ENCODE measurements at regions not wholly inside any gene's neighbourhood (a gene's known extent, or its start where the extent isn't known, plus 50 kb on each side); places are given as distances from the start of the nearest gene placed in this dataset.

GRCh38 chr2:172198908-172199307 is 96.2 kb upstream of the DLX2 start:
- no peak for TF ChIP-seq CTCF (IDR thresholded peaks at IDR 0.05; ENCODE audit: low read depth, low read length)
- no peak overlapping the region for H3K4me3 ChIP-seq (replicated peaks in 1 of 2; ENCODE audit: low read depth in 2 of 2, low read length in 2 of 2)
- no peak for DNase-seq (ENCODE audit: low read depth in 2 of 2)

DNA sequence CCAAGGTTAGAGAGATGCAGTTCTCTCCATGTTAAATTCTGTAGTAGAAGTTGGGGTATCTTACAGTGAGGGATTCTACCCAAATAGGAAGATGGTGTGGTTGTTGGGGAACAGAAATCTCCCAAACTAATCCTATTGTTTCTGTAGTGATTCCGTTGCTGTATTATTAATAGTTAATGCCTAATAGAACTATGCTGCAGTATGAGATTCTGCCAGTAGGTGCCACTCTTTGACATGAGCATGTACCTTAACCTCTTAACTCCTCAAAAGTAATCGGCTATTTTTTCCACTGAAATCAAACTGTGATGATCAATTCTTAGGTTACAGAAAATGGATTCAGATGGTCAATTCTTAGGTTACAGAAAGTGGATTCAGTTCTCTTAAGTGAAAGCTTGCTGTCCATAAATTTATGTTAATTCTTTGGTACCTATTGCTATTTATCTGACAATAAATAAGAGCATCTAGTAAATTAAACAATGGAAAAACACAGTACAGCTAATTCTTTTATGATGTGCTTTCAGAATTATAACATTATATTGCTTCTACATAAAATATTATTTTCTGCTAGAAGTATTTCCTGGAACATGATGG is 97.9 kb upstream of the DLX2 start:
- peak; percentile 75 for TF ChIP-seq CTCF (IDR thresholded peaks at IDR 0.05; ENCODE audit: low read depth, low read length)
- DNase-seq (ENCODE audit: low read depth in 2 of 2): peak; percentile 57 to 80
- no peak overlapping the region for H3K4me3 ChIP-seq (replicated peaks in 1 of 2; ENCODE audit: low read depth in 2 of 2, low read length in 2 of 2)

DNA sequence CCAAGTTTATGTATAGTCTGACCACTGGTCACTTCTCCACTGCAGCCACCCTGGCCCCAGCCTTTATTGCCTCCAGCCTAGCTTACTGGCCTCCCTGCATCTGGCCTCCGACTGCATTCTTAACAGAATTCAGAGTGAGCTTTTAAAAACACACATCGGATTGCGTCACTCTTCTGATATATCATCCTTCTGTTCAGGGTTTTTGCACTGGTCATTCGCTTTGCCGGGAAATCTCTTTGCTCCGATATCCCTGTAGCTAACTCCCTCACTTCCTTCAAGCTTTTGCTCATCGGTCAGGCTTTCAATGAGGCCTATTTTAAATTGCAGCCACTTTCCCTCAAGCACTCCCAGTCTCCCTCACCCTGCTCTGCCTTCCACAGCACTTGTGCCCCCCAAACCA is 101.6 kb upstream of the DLX2 start:
- peak; percentile 5 to 41 for DNase-seq (ENCODE audit: low read depth in 2 of 2)
- H3K4me3 ChIP-seq (replicated peaks in 1 of 2; ENCODE audit: low read depth in 2 of 2, low read length in 2 of 2): no peak overlapping the region
- TF ChIP-seq CTCF (IDR thresholded peaks at IDR 0.05; ENCODE audit: low read depth, low read length): no peak

DNA sequence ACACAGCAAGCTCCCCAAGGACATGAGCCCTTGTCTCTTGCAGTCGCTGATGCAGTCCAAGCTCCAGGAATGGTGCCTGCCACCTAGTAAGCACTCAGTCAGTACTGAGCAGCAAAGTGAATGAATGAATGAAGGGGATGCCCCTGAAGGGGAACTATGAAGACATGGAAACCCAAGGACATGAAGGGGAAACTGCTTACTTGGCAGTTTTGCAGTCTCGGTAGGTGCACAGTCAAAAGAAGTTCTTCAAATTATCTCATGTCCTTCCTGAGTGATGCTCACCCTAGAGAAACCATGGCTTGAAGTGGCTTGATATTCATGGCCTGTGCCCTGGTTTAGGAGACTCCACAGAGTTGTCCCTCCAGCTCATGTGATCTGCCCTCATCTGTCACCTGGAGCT is 102.1 kb upstream of the DLX2 start:
- no peak overlapping the region for H3K4me3 ChIP-seq (replicated peaks in 1 of 2; ENCODE audit: low read depth in 2 of 2, low read length in 2 of 2)
- DNase-seq (ENCODE audit: low read depth in 2 of 2): no peak
- no peak for TF ChIP-seq CTCF (IDR thresholded peaks at IDR 0.05; ENCODE audit: low read depth, low read length)

DNA sequence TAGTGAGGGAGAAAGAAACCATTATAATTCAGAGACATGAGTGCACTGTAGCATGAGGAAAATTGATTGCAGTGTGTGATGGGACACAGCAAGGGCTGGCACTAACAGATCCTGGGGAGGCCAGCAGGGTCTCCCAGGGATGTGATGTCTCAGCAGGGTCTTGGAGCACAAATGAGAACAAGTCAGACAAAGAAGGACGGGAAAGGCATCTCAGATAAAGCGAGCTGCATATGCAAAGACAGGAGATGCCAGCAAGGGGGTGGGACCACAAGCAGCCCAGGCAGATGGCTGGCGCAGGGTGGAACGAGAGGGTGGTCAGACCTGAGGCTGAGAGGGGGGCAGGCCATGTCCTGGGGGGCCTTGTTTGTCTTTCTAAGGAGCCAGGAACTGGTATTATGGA is 102.6 kb upstream of the DLX2 start:
- no peak for DNase-seq (ENCODE audit: low read depth in 2 of 2)
- no peak for TF ChIP-seq CTCF (IDR thresholded peaks at IDR 0.05; ENCODE audit: low read depth, low read length)
- no peak overlapping the region for H3K4me3 ChIP-seq (replicated peaks in 1 of 2; ENCODE audit: low read depth in 2 of 2, low read length in 2 of 2)

DNA sequence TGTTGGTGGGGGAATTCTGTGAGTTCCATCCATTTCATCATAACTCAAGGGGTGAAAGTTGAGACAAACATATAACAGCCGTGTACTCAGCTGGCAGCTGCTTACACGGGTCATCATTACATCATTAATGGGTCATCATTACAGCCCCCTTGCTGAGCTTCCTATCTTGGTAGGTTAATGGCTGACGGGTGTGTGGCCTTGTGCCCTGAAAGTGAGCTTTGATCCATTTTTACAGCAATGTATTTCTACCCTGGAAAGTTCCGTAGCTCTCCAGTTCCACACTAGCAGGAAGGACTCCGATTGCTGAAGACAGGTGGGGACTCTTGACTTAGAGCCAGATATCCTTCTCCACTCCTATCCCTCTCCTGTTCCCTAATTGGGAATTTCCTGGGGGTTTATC is 105.2 kb upstream of the DLX2 start:
- TF ChIP-seq CTCF (IDR thresholded peaks at IDR 0.05; ENCODE audit: low read depth, low read length): no peak
- DNase-seq (ENCODE audit: low read depth in 2 of 2): no peak
- H3K4me3 ChIP-seq (replicated peaks in 1 of 2; ENCODE audit: low read depth in 2 of 2, low read length in 2 of 2): no peak overlapping the region

DNA sequence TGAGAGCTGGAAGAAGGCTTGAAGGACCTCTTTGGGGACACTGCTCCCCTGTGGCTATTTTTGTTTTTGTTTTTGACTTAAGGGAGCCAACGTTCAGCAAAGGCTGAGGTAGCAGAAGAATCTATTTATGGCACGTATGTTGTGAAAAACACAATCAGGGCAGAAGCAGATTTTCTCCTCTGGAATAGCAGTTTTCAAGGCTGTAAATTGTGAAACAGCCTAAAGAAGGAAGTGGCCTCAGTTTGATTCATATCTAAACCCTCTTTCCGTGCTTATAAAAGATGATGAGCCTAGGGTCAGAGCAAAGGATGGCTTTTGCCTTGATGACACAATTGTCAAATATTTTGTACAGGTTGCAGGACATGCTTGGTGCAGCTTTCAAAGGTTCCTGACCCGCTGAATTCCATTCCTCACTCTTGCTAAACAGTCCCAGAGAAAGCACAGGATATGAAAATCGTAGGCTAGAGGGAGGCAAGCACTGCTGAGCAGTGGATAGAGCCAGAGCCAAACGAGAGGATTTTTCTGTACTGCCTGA is 106.2 kb upstream of the DLX2 start:
- peak; percentile 48 to 55 for DNase-seq (ENCODE audit: low read depth in 2 of 2)
- H3K4me3 ChIP-seq (replicated peaks in 1 of 2; ENCODE audit: low read depth in 2 of 2, low read length in 2 of 2): no peak overlapping the region
- TF ChIP-seq CTCF (IDR thresholded peaks at IDR 0.05; ENCODE audit: low read depth, low read length): no peak
